Motor neuron (in vitro differentiated cells): ENCODE measurements at regions not wholly inside any gene's neighbourhood (a gene's known extent, or its start where the extent isn't known, plus 50 kb on each side); places are given as distances from the start of the nearest gene placed in this dataset.

ENCODE experiments used
- ATAC-seq, 8 experiments: fragments of 200-7000 bp; cut with Tn5 transposase; replicated peaks in 6 of 8; 2 replicates each; pipeline ENCODE4 v1.8.0; 2021; ENCODE audit warnings: mild to moderate bottlenecking in 8 of 8, moderate library complexity in 8 of 8
- H3K27ac ChIP-seq, 2 donors: fragments of 250-450 bp; sonication (Bioruptor Pico); 2 replicates each; pipeline ENCODE4 v1.9.0; 2021; ENCODE audit warnings: antibody characterized with exemption in 2 of 2, mild to moderate bottlenecking in 2 of 2, moderate library complexity in 1 of 2
- H3K4me1 ChIP-seq, 2 donors: fragments of 250-450 bp; sonication (Bioruptor Pico); replicated peaks in 1 of 2; 2 replicates each; pipeline ENCODE4 v1.6.1; 2021; ENCODE audit warnings: antibody characterized with exemption in 2 of 2, mild to moderate bottlenecking in 2 of 2, moderate library complexity in 1 of 2
- H3K4me3 ChIP-seq, 5 donors: fragments of 250-450 bp; sonication (Bioruptor Pico); 2 replicates each; pipeline ENCODE4 v1.9.0; 2021; ENCODE audit warnings: antibody characterized with exemption in 5 of 5, mild to moderate bottlenecking in 5 of 5, moderate library complexity in 4 of 5
- WGBS, 10 experiments: fragments of 450-650 bp; shearing (Covaris generic); methylation state at CpG; one replicate each; pipeline ENCODE4 v1.0.0; 2022; 5-methylcytosine and 5-hydroxymethylcytosine counted together
- in situ Hi-C, 9 experiments: fragments of 400-800 bp; cut with MboI; loops; one replicate each; pipeline ENCODE4 v1.15.0; 2021; ENCODE audit warnings: low sequenced_read_pairs in 9 of 9, low pct_unique_long_range_greater_than_20kb in 2 of 9; ENCODE audit not compliant: unreplicated experiment in 9 of 9

DNA sequence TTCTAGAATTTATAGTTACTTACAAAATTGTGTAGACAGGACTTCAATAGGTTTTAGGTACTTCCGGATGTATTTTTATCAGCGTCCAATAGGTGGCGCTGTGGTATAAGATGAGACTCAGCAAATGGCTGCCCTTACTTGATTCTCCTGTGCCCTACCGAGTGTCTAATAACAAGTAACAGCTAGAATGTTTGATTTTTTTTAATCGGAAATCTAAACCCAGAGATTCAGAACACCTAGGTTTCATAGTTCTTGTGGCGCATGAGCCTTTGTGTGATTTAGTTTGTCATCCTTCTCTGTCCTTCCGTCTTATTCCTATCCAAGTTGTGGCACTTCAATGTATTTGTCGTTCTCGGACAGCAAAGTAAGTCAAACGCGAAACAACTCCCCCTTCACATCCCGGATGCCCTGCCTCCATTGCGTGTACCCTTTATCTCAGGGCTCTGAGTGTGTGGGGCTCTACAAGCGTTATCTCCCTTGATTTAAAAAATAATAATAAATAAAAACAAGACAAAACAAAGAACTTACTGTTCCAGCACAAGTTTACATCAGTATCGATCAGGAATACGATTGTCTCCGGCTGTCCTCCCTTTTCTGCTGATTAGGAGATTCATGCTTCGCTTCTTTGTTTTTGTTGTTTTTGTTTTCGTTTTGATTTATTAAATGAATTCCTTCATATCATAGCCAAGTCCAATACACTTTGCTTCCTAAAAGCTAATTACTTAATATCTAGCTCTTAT, 50.7 kb upstream of the SLC30A5 start:
- 6 to 95% (median 59%) methylated on average over 3 to 19 of the region's 19 CpGs for WGBS, 10 experiments
- in situ Hi-C loops, result no loop called here
- H3K4me1 ChIP-seq, result peaks cover 0 to 3% of the 10 kb centered on the region in 2 donors
- peak; percentile 83 to 98 (median 92) for ATAC-seq
- H3K4me3 ChIP-seq, result peak overlapping the region in 2 of 5 donors; percentile 11 to 17
- H3K27ac ChIP-seq, result no peak overlapping the region

DNA sequence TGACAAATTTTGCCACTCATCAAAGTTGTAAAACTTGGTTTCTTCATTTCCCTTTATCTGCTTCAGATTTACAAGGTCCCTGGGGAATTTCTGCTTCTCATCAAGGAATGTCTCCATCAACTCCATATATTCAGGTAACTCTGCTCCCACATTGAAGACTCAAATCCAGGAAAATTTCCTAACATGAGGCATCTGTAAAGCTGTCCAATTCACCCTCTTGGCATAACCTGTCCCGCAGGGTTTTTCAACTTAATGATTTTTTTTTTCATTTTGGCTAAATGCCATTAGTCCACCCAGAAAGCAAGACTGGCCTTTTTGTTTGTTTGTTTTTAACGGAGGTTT, 50.2 kb upstream of the SLC30A5 start:
- Histone ChIP-seq H3K4me1 (peaks cover 0 to 3% of the 10 kb centered on the region in 2 donors), H3K27ac (no peak overlapping the region), H3K4me3 (no peak overlapping the region)
- no peak for ATAC-seq
- in situ Hi-C loops, result no loop called here
- WGBS, 10 experiments, result 11 to 100% (median 100%) methylated on average over 1 to 2 of the region's 2 CpGs; no CpG with 5 or more reads in 1 of the 10 experiments
